HCT116 (cell line): ENCODE measurements at regions not wholly inside any gene's neighbourhood (a gene's known extent, or its start where the extent isn't known, plus 50 kb on each side); places are given as distances from the start of the nearest gene placed in this dataset.
A peak's percentile ranks its signal among the peaks of the same experiment; 100 is the strongest.

Experiments
- ATAC-seq: fragments of 200-7000 bp; cut with Tn5 transposase; 2 replicates; pipeline ENCODE4 v1.9.1; 2020; ENCODE audit warnings: mild to moderate bottlenecking, moderate library complexity
- BruUV-seq: library from RNA; stranded (reverse); fragments of 400-500 nt; replicated peaks from 2 replicates; lab custom pipeline; 2021; lab: Mats Ljungman, UMichigan
- CTCF ChIA-PET: fragments of 300-600 bp; sonication (Branson Sonifier 250); formaldehyde crosslinking; loops from one replicate; lab custom pipeline; 2021; ENCODE audit warnings: antibody characterized with exemption; lab: Charles Lee
- POLR2A ChIA-PET: fragments of 300-600, 350-600 bp; sonication (Branson Sonifier 250); formaldehyde crosslinking; loops from one replicate; lab custom pipeline; 2021; ENCODE audit warnings: antibody characterized with exemption; lab: Charles Lee
- RAD21 ChIA-PET, 2 experiments: fragments of 300-600 bp; sonication (Branson Sonifier 250); formaldehyde crosslinking; loops; one replicate each; lab custom pipeline; 2023; ENCODE audit warnings: low total read pairs in 2 of 2; ENCODE audit not compliant: uncharacterized antibody in 2 of 2, unreplicated experiment in 2 of 2, low non-redundant PET in 1 of 2; lab: Charles Lee
- DNase-seq: peaks from one replicate; pipeline ENCODE4 v3.0.0-alpha.2; 2010; ENCODE audit warnings: low read depth, low spot score
- H2AFZ ChIP-seq: fragments of 200-600 bp; shearing (Covaris generic), sonication (generic); 2 replicates; pipeline ENCODE4 v1.6.1; 2017; ENCODE audit warnings: low read depth, mixed run types, mixed read lengths, antibody characterized with exemption, low read length; ENCODE audit not compliant: poor library complexity, severe bottlenecking
- H3K27ac ChIP-seq: 2 replicates; pipeline ENCODE4 v1.5.1; 2012; ENCODE audit warnings: low read depth, low read length
- H3K27me3 ChIP-seq: fragments of 200-600 bp; sonication (generic); 2 replicates; pipeline ENCODE4 v1.6.1; 2016; ENCODE audit warnings: mixed run types, low read length, mixed read lengths; ENCODE audit not compliant: insufficient read depth
- H3K36me3 ChIP-seq, 2 experiments: fragments of 200-500 bp in 1 of 2; fragments of 200-600 bp in 1 of 2; sonication (Bioruptor generic) in 1 of 2; sonication (generic) in 1 of 2; 2 replicates each; pipeline versions ENCODE4 v1.5.1 to v1.6.1; 2014 to 2016; ENCODE audit warnings: low read length in 2 of 2, inconsistent platforms in 1 of 2, mixed read lengths in 1 of 2, mixed run types in 1 of 2; ENCODE audit not compliant: insufficient read depth in 2 of 2, control insufficient read depth in 1 of 2
- H3K4me1 ChIP-seq, 2 experiments: fragments of 200-600 bp in 1 of 2; sonication (generic) in 1 of 2; 2 replicates each; pipeline versions ENCODE4 v1.5.1 to v1.6.1; 2012 to 2017; ENCODE audit warnings: low read length in 2 of 2, inconsistent platforms in 1 of 2, mild to moderate bottlenecking in 1 of 2, mixed read lengths in 1 of 2, mixed run types in 1 of 2, moderate library complexity in 1 of 2; ENCODE audit not compliant: insufficient read depth in 2 of 2, control insufficient read depth in 1 of 2
- H3K4me2 ChIP-seq: fragments of 200-600 bp; sonication (generic); 2 replicates; pipeline ENCODE4 v1.6.1; 2017; ENCODE audit warnings: mixed run types, low read length, mixed read lengths
- H3K4me3 ChIP-seq, 2 experiments: fragments of 200-600 bp in 1 of 2; sonication (generic) in 1 of 2; replicated peaks in 1 of 2; 2 replicates each; pipeline ENCODE4 v1.5.1; 2011 to 2016; ENCODE audit warnings: low read length in 2 of 2, control low read depth in 1 of 2, low read depth in 1 of 2, mild to moderate bottlenecking in 1 of 2, mixed read lengths in 1 of 2, mixed run types in 1 of 2
- H3K79me2 ChIP-seq: fragments of 200-600 bp; sonication (generic); 2 replicates; pipeline ENCODE4 v1.6.1; 2017; ENCODE audit warnings: mild to moderate bottlenecking, mixed run types, low read length, moderate library complexity, mixed read lengths; ENCODE audit not compliant: insufficient read depth
- H3K9ac ChIP-seq: fragments of 200-600 bp; sonication (generic); 2 replicates; pipeline ENCODE4 v1.6.1; 2016; ENCODE audit warnings: low read length, mixed read lengths
- H3K9me2 ChIP-seq: fragments of 200-600 bp; sonication (generic), shearing (Covaris generic); 2 replicates; pipeline ENCODE4 v1.6.1; 2017; ENCODE audit warnings: mixed run types, mild to moderate bottlenecking, moderate library complexity; ENCODE audit not compliant: insufficient read depth
- H3K9me3 ChIP-seq, 2 experiments: fragments of 200-500 bp in 1 of 2; fragments of 200-600 bp in 1 of 2; sonication (Bioruptor generic) in 1 of 2; sonication (generic) in 1 of 2; 2 replicates each; pipeline ENCODE4 v1.6.1; 2014 to 2017; ENCODE audit warnings: low read length in 2 of 2, mixed read lengths in 2 of 2, inconsistent platforms in 1 of 2, low read depth in 1 of 2, mild to moderate bottlenecking in 1 of 2, mixed run types in 1 of 2, moderate library complexity in 1 of 2; ENCODE audit not compliant: control insufficient read depth in 1 of 2, insufficient read depth in 1 of 2
- H4K20me1 ChIP-seq: fragments of 200-600 bp; sonication (generic), shearing (Covaris generic); 2 replicates; pipeline ENCODE4 v1.6.1; 2017; ENCODE audit warnings: mixed run types, mild to moderate bottlenecking, moderate library complexity; ENCODE audit not compliant: insufficient read depth
- REST ChIP-seq: IDR thresholded peaks from 2 replicates; pipeline ENCODE4 v1.6.1; 2012; ENCODE audit warnings: low read depth
- ZNF274 ChIP-seq: fragments of 200-500 bp; sonication (Bioruptor generic); IDR thresholded peaks from 2 replicates; pipeline ENCODE4 v1.6.1; 2014; ENCODE audit warnings: mild to moderate bottlenecking, low read depth, low read length, inconsistent platforms
- intact Hi-C: fragments of 100-400 bp; cut with micrococcal nuclease; formaldehyde crosslinking; loops from 2 replicates; pipeline ENCODE4 v1.10.0; 2022

DNA sequence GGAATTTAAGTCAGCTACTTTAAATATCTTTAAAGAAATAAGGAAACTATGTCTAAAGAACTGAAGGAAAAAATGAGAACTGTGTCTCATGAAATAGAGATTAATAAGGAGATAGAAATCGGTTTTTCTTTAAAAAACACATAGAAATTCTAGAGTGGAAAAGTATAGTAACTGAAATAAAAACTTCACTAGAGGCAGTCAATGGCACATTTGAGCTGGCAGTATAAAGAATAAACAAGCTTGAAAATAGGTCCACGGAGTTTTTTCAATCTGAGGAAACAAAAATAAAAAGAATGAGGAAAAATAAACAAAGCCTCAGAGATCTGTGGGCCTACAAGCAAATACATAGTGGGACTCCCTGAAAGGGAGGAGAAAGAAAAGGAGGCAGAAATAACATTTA, 127.5 kb downstream of the TWIST2 start:
- intact Hi-C loops: no loop called here
- DNase-seq: no peak
- ChIA-PET POLR2A (no interaction called here), CTCF (no interaction called here), RAD21 (no interaction called here)
- no peak for ATAC-seq
- BruUV-seq: no TSS peak
- Histone ChIP-seq H3K27ac (no peak overlapping the region), H2AFZ (peak overlapping the region; percentile 32), H3K36me3 (no peaks in the 10 kb centered on the region), H3K9ac (no peak overlapping the region), H3K9me2 (no peaks in the 10 kb centered on the region), H3K79me2 (no peaks in the 10 kb centered on the region), H3K4me2 (no peak overlapping the region), H3K4me3 (no peak overlapping the region), H4K20me1 (no peaks in the 10 kb centered on the region), H3K9me3 (no peaks in the 10 kb centered on the region), H3K27me3 (no peaks in the 10 kb centered on the region), H3K4me1 (peaks cover 0 to 13% of the 10 kb centered on the region in 2 experiments; a peak in 2 of 4 replicates)
- no peak for TF ChIP-seq REST

- no peaks in the 10 kb centered on the region for H3K27me3 ChIP-seq
- ChIA-PET POLR2A (no interaction called here), CTCF (no interaction called here), RAD21 (no interaction called here)
- BruUV-seq: no TSS peak
- H3K36me3 ChIP-seq: no peaks in the 10 kb centered on the region
- DNase-seq: no peak
- H3K9me2 ChIP-seq: no peaks in the 10 kb centered on the region
- no peaks in the 10 kb centered on the region for H3K79me2 ChIP-seq
- no peak overlapping the region for H3K4me3 ChIP-seq
- H4K20me1 ChIP-seq: no peaks in the 10 kb centered on the region
- peaks cover 0 to 9% of the 10 kb centered on the region in 2 experiments; a peak in 2 of 4 replicates for H3K4me1 ChIP-seq
- no peak for TF ChIP-seq ZNF274
- H3K9ac ChIP-seq: no peak overlapping the region
- no peak overlapping the region for H2AFZ ChIP-seq
- no peaks in the 10 kb centered on the region for H3K9me3 ChIP-seq
- intact Hi-C loops: no loop called here
- no peak overlapping the region for H3K27ac ChIP-seq
- H3K4me2 ChIP-seq: no peak overlapping the region
- no peak for ATAC-seq
Measured at GRCh38 chr2:238978497-238978896, 130.6 kb downstream of the TWIST2 start.
